Kidney epithelial cell (primary cell): ENCODE measurements at regions not wholly inside any gene's neighbourhood (a gene's known extent, or its start where the extent isn't known, plus 50 kb on each side); places are given as distances from the start of the nearest gene placed in this dataset.
A peak's percentile ranks its signal among the peaks of the same experiment; 100 is the strongest.

ENCODE experiments used
- DNase-seq: peaks from one replicate; pipeline ENCODE4 v3.0.0-alpha.2; 2010; ENCODE audit warnings: low read depth
- H3K27me3 ChIP-seq: 2 replicates; pipeline ENCODE4 v1.6.0; 2011; ENCODE audit warnings: low read length; ENCODE audit not compliant: control insufficient read depth, insufficient read depth
- H3K36me3 ChIP-seq: 2 replicates; pipeline ENCODE4 v1.5.1; 2011; ENCODE audit warnings: low read length; ENCODE audit not compliant: control insufficient read depth, insufficient read depth
- H3K4me3 ChIP-seq: 2 replicates; pipeline ENCODE4 v1.5.1; 2011; ENCODE audit warnings: low read depth, mild to moderate bottlenecking, control low read depth, low read length
- CTCF ChIP-seq: IDR thresholded peaks from 2 replicates; pipeline ENCODE4 v1.5.1; 2011; ENCODE audit warnings: mild to moderate bottlenecking, moderate library complexity, low read length, control low read depth, inconsistent platforms; ENCODE audit not compliant: insufficient read depth, poor library complexity, severe bottlenecking

DNA sequence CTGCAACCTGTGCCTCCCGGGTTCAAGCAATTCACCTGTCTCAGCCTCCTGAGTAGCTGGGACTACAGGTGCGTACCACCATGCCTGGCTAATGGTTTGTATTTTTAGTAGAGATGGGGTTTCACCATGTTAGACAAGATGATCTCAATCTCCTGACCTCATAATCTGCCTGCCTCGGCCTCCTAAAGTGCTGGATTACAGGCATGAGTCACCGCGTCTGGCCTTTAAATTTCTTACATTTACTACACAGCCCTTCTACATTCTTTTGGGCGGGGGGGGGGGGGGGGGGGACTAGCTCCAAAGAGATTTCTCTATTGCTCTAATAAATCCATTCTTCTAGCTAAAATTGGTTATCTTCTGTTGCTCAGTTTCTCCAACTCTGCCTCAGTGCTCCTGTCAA, 964.9 kb upstream of the ACVR2A start:
- no peak for TF ChIP-seq CTCF
- Histone ChIP-seq H3K4me3 (no peak overlapping the region), H3K36me3 (no peaks in the 10 kb centered on the region), H3K27me3 (no peaks in the 10 kb centered on the region)
- no peak for DNase-seq

DNA sequence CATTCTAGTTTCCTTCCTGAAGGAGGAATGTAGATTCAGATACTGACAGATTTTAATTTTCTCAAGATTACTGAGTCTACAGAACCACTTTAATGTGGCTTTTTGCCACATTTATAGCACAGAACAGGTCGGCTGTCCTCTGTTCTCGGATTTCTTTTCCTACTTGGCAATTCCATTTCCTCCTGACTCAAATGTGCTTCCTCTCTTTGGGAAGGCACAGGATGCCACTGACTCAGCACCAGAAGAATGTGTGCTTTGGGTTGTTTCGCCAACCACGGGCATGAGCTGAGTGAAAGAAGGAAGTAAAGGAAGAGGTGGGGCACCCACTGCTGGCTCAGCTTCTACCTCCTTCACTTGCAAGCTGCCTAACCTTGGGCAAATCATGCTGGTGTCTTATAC, 970.6 kb upstream of the ACVR2A start:
- DNase-seq: peak; percentile 68
- Histone ChIP-seq H3K27me3 (no peaks in the 10 kb centered on the region), H3K4me3 (no peak overlapping the region), H3K36me3 (no peaks in the 10 kb centered on the region)
- peak; percentile 10 for TF ChIP-seq CTCF

- no peaks in the 10 kb centered on the region for H3K36me3 ChIP-seq
- no peak for DNase-seq
- no peak overlapping the region for H3K4me3 ChIP-seq
- no peak for TF ChIP-seq CTCF
- H3K27me3 ChIP-seq: no peaks in the 10 kb centered on the region
These were observed 971.1 kb upstream of the ACVR2A start for GRCh38 chr2:146873646-146874259.

- no peaks in the 10 kb centered on the region for H3K27me3 ChIP-seq
- H3K4me3 ChIP-seq: no peak overlapping the region
- no peak for DNase-seq
- no peaks in the 10 kb centered on the region for H3K36me3 ChIP-seq
- TF ChIP-seq CTCF: no peak
These were observed 971.8 kb upstream of the ACVR2A start for GRCh38 chr2:146873056-146873455.

- Histone ChIP-seq H3K27me3 (no peaks in the 10 kb centered on the region), H3K4me3 (no peak overlapping the region), H3K36me3 (no peaks in the 10 kb centered on the region)
- TF ChIP-seq CTCF: no peak
- no peak for DNase-seq
These were observed 974.1 kb upstream of the ACVR2A start for GRCh38 chr2:146870691-146871090.

- no peaks in the 10 kb centered on the region for H3K36me3 ChIP-seq
- H3K27me3 ChIP-seq: no peaks in the 10 kb centered on the region
- TF ChIP-seq CTCF: no peak
- no peak for DNase-seq
- H3K4me3 ChIP-seq: no peak overlapping the region
These were observed 975.5 kb upstream of the ACVR2A start for GRCh38 chr2:146869328-146869727.
